ENCODE measurements at regions not wholly inside any gene's neighbourhood (a gene's known extent, or its start where the extent isn't known, plus 50 kb on each side); places are given as distances from the start of the nearest gene placed in this dataset.

DNA sequence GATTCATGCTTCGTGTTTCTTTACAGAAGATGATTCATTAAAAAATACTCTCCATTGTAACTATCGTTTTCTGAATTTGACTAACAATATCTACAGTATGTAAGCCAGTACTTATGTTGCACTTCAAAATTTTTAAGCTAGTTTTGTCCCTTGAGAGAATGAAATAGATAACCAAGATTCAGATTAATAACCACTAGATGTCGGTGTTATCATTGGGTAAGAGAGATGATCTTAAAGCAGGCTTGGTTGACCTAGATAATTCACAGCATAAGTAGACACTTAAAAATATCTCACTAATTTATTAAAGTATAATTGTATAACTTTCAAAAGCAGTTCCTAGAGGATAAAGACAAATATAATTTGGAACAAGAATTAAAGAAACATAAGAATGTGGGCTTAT is 430.9 kb downstream of the C4orf33 start (continued):
- TF ChIP-seq FOS (IDR thresholded peaks at IDR 0.05; ENCODE audit: borderline replicate concordance, extremely low read depth, insufficient read length) (no peak), GABPA (IDR thresholded peaks at IDR 0.05; ENCODE audit: low read depth) (no peak), KLF5 (IDR thresholded peaks at IDR 0.05; ENCODE audit: partially characterized antibody) (no peak), RAD21 (IDR thresholded peaks at IDR 0.05; ENCODE audit: insufficient read depth, low read depth, low read length) (peak; percentile 19; the same call in 1 of the 2 replicates)

DNA sequence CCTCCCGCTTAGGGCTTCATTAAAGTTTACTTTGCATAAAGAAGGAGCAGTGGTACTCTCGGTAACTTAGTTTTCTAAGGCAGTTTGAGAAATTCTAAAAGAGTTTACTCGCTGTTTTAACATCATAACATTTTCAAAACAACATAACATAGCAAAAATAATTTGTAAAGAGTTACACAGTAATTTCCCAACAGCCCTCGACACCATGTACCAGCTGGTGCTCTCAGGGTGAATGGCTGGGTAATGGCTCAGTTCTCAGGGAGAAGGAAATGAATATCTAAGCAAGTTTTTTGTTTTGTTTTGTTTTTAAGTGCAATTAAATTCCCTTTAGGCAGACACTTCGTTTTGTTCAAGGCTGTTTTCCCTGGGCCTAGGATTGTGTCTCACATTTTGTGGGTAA is 435.3 kb downstream of the C4orf33 start:
- Histone ChIP-seq H4K20me1 (ENCODE audit: control insufficient read depth, insufficient read depth) (no peaks in the 10 kb centered on the region), H3K4me3 (no peak overlapping the region), H3K27me3 (replicated peaks in 1 of 2; ENCODE audit: control insufficient read depth in 2 of 2, insufficient read depth in 2 of 2, low read length in 1 of 2) (no peaks in the 10 kb centered on the region), H3K9me3 (replicated peaks; ENCODE audit: control insufficient read depth, insufficient read depth, low read length) (no peaks in the 10 kb centered on the region), H3K36me3 (ENCODE audit: control insufficient read depth in 2 of 2, insufficient read depth in 2 of 2, low read length in 1 of 2) (no peaks in the 10 kb centered on the region), H3K27ac (ENCODE audit: control insufficient read depth, insufficient read depth) (no peak overlapping the region), H2AFZ (ENCODE audit: control insufficient read depth, low read depth, low read length) (no peak overlapping the region), H3K4me1 (ENCODE audit: control insufficient read depth, insufficient read depth, low read length) (no peaks in the 10 kb centered on the region), H3K9ac (ENCODE audit: control insufficient read depth, insufficient read depth, low read length) (no peak overlapping the region), H3K4me2 (ENCODE audit: control insufficient read depth, insufficient read depth) (no peak overlapping the region), H3K79me2 (ENCODE audit: control insufficient read depth, insufficient read depth, low read length) (no peaks in the 10 kb centered on the region)
- POLR2A ChIA-PET: no interaction called here
- no peak for ATAC-seq
- CTCF ChIA-PET: no interaction called here
- no peak for DNase-seq (ENCODE audit: low read depth, low spot score)
- WGBS (ENCODE audit: insufficient coverage, insufficient replicate concordance, low lambda C conversion rate, missing lambda C conversion rate): 13% methylated on average over 5 of the region's 5 CpGs
- no TSS peak for BruUV-seq (replicated peaks)
- no peak for FAIRE-seq
- intact Hi-C loops (cut with micrococcal nuclease; ENCODE audit: unreplicated experiment): no loop called here
- SMC1A ChIA-PET (ENCODE audit: uncharacterized antibody, unreplicated experiment): no interaction called here
- in situ Hi-C loops (cut with MboI): no loop called here
- RAD21 ChIA-PET (ENCODE audit: unreplicated experiment): no interaction called here
- TF ChIP-seq BMI1 (IDR thresholded peaks at IDR 0.05; ENCODE audit: borderline replicate concordance): no peak
- no peak for TF ChIP-seq NFYB (IDR thresholded peaks at IDR 0.05; ENCODE audit: insufficient read depth, low read depth, low read length)
- TF ChIP-seq, protein P1, sequence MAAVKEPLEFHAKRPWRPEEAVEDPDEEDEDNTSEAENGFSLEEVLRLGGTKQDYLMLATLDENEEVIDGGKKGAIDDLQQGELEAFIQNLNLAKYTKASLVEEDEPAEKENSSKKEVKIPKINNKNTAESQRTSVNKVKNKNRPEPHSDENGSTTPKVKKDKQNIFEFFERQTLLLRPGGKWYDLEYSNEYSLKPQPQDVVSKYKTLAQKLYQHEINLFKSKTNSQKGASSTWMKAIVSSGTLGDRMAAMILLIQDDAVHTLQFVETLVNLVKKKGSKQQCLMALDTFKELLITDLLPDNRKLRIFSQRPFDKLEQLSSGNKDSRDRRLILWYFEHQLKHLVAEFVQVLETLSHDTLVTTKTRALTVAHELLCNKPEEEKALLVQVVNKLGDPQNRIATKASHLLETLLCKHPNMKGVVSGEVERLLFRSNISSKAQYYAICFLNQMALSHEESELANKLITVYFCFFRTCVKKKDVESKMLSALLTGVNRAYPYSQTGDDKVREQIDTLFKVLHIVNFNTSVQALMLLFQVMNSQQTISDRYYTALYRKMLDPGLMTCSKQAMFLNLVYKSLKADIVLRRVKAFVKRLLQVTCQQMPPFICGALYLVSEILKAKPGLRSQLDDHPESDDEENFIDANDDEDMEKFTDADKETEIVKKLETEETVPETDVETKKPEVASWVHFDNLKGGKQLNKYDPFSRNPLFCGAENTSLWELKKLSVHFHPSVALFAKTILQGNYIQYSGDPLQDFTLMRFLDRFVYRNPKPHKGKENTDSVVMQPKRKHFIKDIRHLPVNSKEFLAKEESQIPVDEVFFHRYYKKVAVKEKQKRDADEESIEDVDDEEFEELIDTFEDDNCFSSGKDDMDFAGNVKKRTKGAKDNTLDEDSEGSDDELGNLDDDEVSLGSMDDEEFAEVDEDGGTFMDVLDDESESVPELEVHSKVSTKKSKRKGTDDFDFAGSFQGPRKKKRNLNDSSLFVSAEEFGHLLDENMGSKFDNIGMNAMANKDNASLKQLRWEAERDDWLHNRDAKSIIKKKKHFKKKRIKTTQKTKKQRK (IDR thresholded peaks at IDR 0.05; ENCODE audit: low read depth, low read length): no peak
- TF ChIP-seq ZNF384 (IDR thresholded peaks at IDR 0.05; ENCODE audit: borderline replicate concordance, low read depth, low read length): no peak
- TF ChIP-seq, protein P2, sequence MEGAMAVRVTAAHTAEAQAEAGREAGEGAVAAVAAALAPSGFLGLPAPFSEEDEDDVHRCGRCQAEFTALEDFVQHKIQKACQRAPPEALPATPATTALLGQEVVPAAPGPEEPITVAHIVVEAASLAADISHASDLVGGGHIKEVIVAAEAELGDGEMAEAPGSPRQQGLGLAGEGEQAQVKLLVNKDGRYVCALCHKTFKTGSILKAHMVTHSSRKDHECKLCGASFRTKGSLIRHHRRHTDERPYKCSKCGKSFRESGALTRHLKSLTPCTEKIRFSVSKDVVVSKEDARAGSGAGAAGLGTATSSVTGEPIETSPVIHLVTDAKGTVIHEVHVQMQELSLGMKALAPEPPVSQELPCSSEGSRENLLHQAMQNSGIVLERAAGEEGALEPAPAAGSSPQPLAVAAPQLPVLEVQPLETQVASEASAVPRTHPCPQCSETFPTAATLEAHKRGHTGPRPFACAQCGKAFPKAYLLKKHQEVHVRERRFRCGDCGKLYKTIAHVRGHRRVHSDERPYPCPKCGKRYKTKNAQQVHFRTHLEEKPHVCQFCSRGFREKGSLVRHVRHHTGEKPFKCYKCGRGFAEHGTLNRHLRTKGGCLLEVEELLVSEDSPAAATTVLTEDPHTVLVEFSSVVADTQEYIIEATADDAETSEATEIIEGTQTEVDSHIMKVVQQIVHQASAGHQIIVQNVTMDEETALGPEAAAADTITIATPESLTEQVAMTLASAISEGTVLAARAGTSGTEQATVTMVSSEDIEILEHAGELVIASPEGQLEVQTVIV (IDR thresholded peaks at IDR 0.05; ENCODE audit: borderline replicate concordance, partially characterized antibody): no peak
- TF ChIP-seq, protein P3, sequence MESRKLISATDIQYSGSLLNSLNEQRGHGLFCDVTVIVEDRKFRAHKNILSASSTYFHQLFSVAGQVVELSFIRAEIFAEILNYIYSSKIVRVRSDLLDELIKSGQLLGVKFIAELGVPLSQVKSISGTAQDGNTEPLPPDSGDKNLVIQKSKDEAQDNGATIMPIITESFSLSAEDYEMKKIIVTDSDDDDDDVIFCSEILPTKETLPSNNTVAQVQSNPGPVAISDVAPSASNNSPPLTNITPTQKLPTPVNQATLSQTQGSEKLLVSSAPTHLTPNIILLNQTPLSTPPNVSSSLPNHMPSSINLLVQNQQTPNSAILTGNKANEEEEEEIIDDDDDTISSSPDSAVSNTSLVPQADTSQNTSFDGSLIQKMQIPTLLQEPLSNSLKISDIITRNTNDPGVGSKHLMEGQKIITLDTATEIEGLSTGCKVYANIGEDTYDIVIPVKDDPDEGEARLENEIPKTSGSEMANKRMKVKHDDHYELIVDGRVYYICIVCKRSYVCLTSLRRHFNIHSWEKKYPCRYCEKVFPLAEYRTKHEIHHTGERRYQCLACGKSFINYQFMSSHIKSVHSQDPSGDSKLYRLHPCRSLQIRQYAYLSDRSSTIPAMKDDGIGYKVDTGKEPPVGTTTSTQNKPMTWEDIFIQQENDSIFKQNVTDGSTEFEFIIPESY (IDR thresholded peaks at IDR 0.05): no peak
- TF ChIP-seq POLR2AphosphoS2 (IDR thresholded peaks at IDR 0.05; ENCODE audit: low read depth, low read length): no peak
- TF ChIP-seq SPI1 (IDR thresholded peaks at IDR 0.05; ENCODE audit: borderline replicate concordance, insufficient read depth, low read depth, low read length): no peak
- no peak for TF ChIP-seq FOXK2 (IDR thresholded peaks at IDR 0.05)
- TF ChIP-seq, protein P4, sequence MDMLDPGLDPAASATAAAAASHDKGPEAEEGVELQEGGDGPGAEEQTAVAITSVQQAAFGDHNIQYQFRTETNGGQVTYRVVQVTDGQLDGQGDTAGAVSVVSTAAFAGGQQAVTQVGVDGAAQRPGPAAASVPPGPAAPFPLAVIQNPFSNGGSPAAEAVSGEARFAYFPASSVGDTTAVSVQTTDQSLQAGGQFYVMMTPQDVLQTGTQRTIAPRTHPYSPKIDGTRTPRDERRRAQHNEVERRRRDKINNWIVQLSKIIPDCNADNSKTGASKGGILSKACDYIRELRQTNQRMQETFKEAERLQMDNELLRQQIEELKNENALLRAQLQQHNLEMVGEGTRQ (IDR thresholded peaks at IDR 0.05; ENCODE audit: borderline replicate concordance, low read depth, low read length): no peak
- TF ChIP-seq STAT1 (conservative IDR thresholded peaks at IDR 0.05): no peak

All from GM12878 (cell line).